ENCODE measurements at regions not wholly inside any gene's neighbourhood (a gene's known extent, or its start where the extent isn't known, plus 50 kb on each side); places are given as distances from the start of the nearest gene placed in this dataset.

- no peak for TF ChIP-seq AHDC1 (CRISPR knock-in tag; IDR thresholded peaks at IDR 0.05; ENCODE audit: borderline replicate concordance)
Measured at GRCh38 chr11:80720295-80720694, 1279.5 kb upstream of the TENM4 start (continued).

GRCh38 chr11:80719292-80719646 is 1278.4 kb upstream of the TENM4 start:
- Histone ChIP-seq H3K4me1 (ENCODE audit: insufficient read depth, low read length) (no peaks in the 10 kb centered on the region), H3K27me3 (ENCODE audit: control insufficient read depth in 1 of 2, insufficient read depth in 2 of 2, low read length in 2 of 2) (no peaks in the 10 kb centered on the region), H3K36me3 (replicated peaks in 1 of 2; ENCODE audit: control insufficient read depth in 1 of 2, insufficient read depth in 2 of 2, low read length in 2 of 2) (no peaks in the 10 kb centered on the region), H2AFZ (ENCODE audit: low read length) (no peak overlapping the region), H3K4me3 (replicated peaks in 1 of 3; ENCODE audit: insufficient read depth in 1 of 3, low read depth in 2 of 3, low read length in 3 of 3) (no peak overlapping the region), H4K20me1 (ENCODE audit: insufficient read depth, low read length) (no peaks in the 10 kb centered on the region), H3K79me2 (ENCODE audit: insufficient read depth, low read length) (no peaks in the 10 kb centered on the region), H3K9me3 (ENCODE audit: low read length) (no peaks in the 10 kb centered on the region), H3K27ac (ENCODE audit: extremely low read length, insufficient read depth, low read length) (no peak overlapping the region), H3K9ac (ENCODE audit: insufficient read depth, low read depth, low read length) (no peak overlapping the region), H3K4me2 (ENCODE audit: low read depth, low read length) (no peak overlapping the region)
- ATAC-seq (no peak), FAIRE-seq (no peak), DNase-seq (ENCODE audit: low spot score) (no peak)
- TF ChIP-seq, protein P1, sequence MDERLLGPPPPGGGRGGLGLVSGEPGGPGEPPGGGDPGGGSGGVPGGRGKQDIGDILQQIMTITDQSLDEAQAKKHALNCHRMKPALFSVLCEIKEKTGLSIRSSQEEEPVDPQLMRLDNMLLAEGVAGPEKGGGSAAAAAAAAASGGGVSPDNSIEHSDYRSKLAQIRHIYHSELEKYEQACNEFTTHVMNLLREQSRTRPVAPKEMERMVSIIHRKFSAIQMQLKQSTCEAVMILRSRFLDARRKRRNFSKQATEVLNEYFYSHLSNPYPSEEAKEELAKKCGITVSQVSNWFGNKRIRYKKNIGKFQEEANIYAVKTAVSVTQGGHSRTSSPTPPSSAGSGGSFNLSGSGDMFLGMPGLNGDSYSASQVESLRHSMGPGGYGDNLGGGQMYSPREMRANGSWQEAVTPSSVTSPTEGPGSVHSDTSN (CRISPR knock-in tag; IDR thresholded peaks at IDR 0.05), result no peak
- no peak for TF ChIP-seq ZFP41 (CRISPR knock-in tag; IDR thresholded peaks at IDR 0.05; ENCODE audit: borderline replicate concordance)
- no peak for TF ChIP-seq ZNF362 (CRISPR knock-in tag; IDR thresholded peaks at IDR 0.05; ENCODE audit: borderline replicate concordance)
- BruUV-seq (replicated peaks), result no TSS peak
- intact Hi-C loops (cut with micrococcal nuclease; ENCODE audit: unreplicated experiment), result no loop called here
- ChIA-PET CTCF (ENCODE audit: low intra/inter-chr PET ratio, low total read pairs) (no interaction called here), POLR2A (no interaction called here)
- in situ Hi-C loops (cut with HindIII; ENCODE audit: extremely low pct_ligation_motif_present, low pct_unique_long_range_greater_than_20kb), result no loop called here
